ENCODE measurements at regions not wholly inside any gene's neighbourhood (a gene's known extent, or its start where the extent isn't known, plus 50 kb on each side); places are given as distances from the start of the nearest gene placed in this dataset.
"Not testable (repeated sequence)": the region's sequence is repeated elsewhere in the genome, so short reads cannot be mapped to it uniquely, and the experiment has no call there.

GRCh38 chr15:99485153-99485961 is 80.4 kb upstream of the MEF2A start:
- no peak for DNase-seq

DNA sequence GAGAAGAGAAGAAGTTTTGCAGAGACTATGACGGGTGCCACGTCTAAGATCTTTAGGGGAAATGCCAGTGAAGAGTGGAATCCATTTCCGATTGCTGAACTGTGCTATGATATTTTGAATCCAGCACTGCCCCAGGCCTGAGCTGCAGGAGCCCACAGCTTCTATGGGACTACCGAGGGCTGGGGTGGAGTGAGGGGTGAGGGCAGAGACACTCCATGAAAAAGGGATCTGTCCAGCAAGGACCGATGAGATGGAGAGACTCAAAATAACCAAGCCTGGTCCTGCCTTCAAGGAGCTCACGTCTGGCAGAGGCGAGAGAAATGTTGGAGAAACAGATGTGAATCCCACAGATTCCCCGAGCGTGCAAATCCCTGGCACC is 79.8 kb upstream of the MEF2A start:
- DNase-seq, result peak; percentile 70

- DNase-seq, result peak; percentile 70
Observed at GRCh38 chr15:99486371-99487336, 79.1 kb upstream of the MEF2A start.

GRCh38 chr15:99487337-99487730 is 78.5 kb upstream of the MEF2A start:
- DNase-seq, result no peak

DNA sequence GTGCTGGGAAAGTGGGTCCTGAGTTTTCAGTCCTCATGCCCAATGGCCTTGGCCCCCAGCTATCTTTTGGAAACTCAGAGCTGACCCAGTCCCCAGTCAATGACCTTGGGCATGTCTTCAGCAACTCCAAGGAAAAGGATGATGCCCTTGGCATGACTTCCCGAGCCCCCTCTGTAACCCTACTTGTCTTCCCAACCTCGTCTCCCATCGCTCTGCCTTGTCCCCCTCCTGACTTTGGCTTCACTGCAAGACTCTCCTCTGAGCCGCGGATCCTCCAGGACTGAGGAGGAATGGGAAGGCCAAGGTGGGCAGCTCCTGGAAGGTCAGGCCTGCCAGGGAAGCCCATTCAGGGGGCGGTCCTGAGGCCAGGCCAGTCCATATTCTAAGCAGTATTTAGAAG is 73.5 kb upstream of the MEF2A start:
- no peak for DNase-seq

DNA sequence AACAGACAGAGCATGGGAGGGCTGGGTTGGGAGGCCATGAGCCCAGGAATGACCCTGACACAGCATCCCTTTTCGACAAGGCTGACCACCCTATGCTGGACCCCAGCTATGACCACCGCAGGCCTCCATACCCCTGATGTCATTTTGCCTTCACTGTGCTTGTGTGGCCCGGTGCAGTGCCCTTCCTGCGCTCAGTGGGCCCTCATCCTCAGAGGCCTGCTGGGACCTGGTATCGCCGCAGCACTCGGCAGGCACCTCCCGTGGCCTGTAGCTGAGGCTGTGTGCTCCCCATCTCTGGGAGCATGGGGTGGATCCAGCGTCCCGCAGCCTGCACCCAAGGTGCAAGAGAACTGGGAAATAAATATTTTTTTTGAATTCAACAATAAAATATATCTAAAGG is 73.1 kb upstream of the MEF2A start:
- DNase-seq, result no peak

DNA sequence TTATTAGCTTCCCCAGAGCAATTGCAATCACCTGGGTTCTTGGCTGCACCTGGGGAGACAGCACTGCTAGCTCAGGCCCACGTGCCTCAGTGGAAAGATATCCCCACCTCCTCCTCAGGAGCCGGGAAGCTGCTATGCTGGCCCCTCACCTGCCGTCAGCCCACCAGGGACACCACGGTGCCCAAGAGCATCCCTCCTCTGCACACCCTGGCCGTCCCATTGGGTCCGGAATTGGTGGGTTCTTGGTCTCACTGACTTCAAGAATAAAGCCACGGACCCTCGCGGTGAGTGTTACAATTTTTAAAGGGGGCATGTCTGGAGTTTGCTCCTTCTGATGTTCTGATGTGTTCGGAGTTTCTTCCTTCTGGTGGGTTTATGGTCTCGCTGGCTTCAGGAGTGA is 72.3 kb upstream of the MEF2A start:
- no peak for DNase-seq

- not testable (repeated sequence) for DNase-seq
Observed at GRCh38 chr15:99494536-99495233, 71.1 kb upstream of the MEF2A start.

GRCh38 chr15:99495430-99496301 is 70.1 kb upstream of the MEF2A start:
- peak; percentile 32 for DNase-seq

GRCh38 chr15:99496302-99496629 is 69.5 kb upstream of the MEF2A start:
- no peak for DNase-seq

DNA sequence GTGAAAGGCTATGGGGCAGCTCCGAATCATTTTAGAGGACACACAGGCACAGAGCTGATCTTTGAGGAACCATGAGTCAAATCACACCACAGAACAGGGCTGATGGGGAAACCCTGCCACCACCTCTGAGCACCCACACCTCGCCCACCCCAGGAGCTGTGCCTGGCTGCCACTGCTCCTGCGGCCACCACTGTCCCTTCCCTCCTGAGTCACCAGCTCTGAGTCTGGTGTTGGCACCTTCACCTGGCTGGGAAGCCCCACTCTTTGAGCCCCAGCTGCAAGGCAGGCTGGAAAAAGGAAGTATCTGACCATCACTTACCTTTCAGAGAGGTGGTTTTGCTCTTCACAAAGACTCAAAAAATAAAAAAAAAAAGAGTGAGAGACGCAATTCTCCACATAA is 63.6 kb upstream of the MEF2A start:
- no peak for DNase-seq

DNA sequence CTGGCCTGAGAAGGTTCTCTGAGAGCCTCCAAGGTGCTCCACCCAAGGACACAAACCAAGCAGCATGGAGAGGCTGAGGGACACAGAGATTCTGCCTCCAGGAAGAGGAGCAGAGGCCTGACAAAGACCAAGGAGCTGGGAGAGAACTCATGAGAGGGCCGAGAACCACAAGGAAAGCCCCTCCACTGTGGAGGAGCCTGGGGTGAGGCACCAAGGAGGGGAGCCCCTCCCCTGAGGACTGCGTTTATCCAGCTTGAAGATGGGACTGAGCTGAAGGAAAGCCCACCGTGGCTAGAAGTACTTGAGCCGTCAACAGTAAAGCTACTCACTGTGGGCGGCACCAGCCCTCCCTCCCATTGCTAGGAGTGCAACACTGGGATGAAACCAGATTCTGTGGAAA is 63.1 kb upstream of the MEF2A start:
- DNase-seq, result no peak

- no peak for DNase-seq
Observed at GRCh38 chr15:99503411-99503810, 62.4 kb upstream of the MEF2A start.

- DNase-seq, result no peak
Observed at GRCh38 chr15:99504071-99504822, 61.5 kb upstream of the MEF2A start.

- DNase-seq, result no peak
Observed at GRCh38 chr15:99504823-99505551, 60.8 kb upstream of the MEF2A start.

GRCh38 chr15:99506399-99506798 is 59.4 kb upstream of the MEF2A start:
- no peak for DNase-seq

DNA sequence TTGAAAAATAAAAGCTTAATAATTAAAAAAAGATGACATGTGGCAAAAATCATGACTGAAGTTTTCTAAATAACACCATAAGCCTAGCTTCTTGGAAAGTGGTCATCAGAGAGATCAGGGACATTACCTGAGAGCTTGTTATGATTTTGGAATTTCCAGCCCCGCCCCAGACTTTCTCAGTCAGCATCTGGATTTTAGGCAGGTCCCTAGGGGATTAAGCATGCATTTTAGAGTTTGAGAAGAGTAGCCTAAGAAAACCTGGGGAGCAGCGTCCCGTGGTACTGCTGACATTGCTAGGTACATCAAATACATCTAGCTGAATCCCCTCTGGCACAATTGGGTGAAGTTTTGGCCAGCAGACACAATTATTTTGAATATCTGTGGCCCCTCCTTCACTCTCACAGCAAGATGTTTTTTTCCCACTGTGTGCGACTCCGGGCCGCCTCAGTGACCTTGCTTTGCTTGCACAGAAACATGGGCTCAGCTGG is 58.7 kb upstream of the MEF2A start:
- no peak for DNase-seq

GRCh38 chr15:99507504-99508310 is 58.1 kb upstream of the MEF2A start:
- peak; percentile 77 for DNase-seq

- peak; percentile 36 for DNase-seq
Observed at GRCh38 chr15:99508311-99508645, 57.5 kb upstream of the MEF2A start.

All from skin of body (tissue), 1 donor.